NCI-H1930 (cell line): ENCODE measurements at regions not wholly inside any gene's neighbourhood (a gene's known extent, or its start where the extent isn't known, plus 50 kb on each side); places are given as distances from the start of the nearest gene placed in this dataset.

Source experiments
- DNase-seq, 2 experiments: peaks; one replicate each; lab custom pipeline; 2025; lab: John Stamatoyannopoulos, UW

DNA sequence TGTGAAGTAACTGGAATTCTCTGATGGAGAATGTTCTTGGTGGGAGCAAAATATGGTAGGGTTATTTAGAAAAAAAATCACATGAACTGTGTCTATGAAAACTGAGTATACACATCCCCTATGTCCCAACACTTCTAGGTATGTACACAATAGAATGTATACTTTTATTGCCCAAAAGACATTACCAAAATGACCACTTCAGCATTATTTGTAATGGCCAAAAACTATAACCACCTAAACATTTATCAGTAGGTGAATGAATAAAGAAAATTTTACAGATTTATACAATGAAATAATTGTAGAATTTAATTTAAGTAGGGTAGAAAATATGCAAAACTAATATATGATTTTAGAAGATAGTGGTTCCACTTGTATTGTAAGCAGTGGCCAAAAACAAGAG, 462.8 kb downstream of the KCNJ3 start:
- no peak for DNase-seq

DNA sequence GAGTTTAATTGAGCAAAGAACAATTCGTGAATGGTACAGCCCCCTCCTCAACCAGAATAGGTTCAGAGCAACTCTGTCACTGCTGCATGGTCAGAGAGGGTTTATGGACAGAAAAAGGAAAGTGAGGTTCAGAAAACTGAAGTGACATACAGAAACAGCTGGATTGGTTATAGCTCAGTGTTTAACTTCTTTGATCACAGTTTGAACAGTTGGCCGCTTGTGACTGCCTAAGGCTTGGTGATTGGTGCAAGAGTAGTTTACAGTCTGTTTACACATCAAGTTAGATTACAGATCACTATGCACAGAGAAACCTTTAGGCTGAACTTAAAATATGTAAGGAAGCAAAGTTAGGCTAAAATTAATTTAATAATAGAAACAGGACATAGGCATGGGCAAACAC, 459.2 kb downstream of the KCNJ3 start:
- no peak for DNase-seq

- no peak for DNase-seq
Observed at GRCh38 chr2:155157065-155157464, 458.6 kb downstream of the KCNJ3 start.

DNA sequence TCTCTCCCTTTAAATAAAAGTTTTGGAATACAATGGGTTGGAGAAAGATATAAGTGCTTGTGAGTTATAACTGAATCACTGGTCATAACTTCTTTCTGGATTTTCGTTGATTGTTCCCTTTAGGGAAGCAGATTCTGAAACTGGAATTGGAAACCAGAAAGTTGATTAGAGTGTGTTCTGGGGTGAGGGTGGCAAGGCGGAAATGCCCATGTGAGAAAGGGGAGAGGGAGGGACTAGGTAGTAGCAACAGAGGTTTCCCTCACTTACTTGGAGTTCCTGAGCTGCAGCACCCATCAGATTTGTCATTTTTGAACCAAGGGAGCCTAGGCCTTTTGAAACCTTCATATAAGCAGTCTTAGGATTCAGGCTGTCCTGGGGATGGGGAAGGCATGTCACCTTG, 453.4 kb downstream of the KCNJ3 start:
- DNase-seq, result no peak

GRCh38 chr2:155151472-155151871, 453.0 kb downstream of the KCNJ3 start:
- no peak for DNase-seq

DNA sequence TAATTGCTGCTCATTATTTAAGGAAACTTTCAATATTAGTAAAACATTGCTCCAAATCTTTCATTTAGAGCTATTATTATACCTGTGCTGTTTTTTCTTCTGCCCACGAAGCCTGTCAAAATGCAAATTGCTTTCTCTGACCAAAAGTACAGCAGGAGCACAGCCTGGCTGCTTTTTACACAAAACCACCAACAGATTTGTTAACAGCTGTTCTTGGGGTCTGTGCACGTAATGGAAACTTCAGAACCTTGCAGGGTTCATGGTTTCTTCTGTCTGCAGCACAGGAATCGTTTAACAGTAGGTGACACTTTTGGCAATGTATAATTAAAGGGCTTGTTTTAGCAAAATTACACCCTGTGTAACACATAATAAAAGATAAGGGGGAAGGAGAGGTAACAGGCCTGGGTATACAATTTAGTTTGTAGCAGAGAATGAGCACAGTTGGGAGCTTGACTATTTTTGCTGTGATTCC, 447.3 kb downstream of the KCNJ3 start:
- DNase-seq, result peak in 1 of 2 experiments; percentile 15

GRCh38 chr2:155141418-155141817, 442.9 kb downstream of the KCNJ3 start:
- DNase-seq, result no peak

GRCh38 chr2:155125585-155126230, 427.2 kb downstream of the KCNJ3 start:
- DNase-seq, result no peak

GRCh38 chr2:155115846-155116245, 417.4 kb downstream of the KCNJ3 start:
- no peak for DNase-seq

GRCh38 chr2:155111070-155111469, 412.6 kb downstream of the KCNJ3 start:
- DNase-seq, result no peak

GRCh38 chr2:155109527-155109926, 411.0 kb downstream of the KCNJ3 start:
- DNase-seq, result no peak

DNA sequence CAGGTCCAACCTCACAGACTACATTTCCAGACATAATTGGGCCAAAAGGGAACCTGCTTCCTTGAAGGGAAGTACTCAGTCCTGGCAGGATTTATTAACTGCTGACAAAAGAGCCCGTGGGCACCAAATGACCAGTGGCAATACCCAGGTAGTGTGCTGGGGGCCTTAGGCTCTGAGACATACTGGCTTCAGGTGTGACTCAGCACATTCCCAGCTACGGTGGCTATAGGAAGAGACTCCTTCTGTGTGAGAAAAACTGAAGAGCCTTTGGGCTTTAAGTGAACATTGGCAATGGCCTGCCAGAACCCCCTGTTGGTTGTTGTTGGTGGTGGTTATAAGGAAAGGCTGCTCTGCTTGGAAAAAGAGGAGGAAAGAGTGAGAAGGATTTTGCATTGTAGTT, 401.8 kb downstream of the KCNJ3 start:
- no peak for DNase-seq

DNA sequence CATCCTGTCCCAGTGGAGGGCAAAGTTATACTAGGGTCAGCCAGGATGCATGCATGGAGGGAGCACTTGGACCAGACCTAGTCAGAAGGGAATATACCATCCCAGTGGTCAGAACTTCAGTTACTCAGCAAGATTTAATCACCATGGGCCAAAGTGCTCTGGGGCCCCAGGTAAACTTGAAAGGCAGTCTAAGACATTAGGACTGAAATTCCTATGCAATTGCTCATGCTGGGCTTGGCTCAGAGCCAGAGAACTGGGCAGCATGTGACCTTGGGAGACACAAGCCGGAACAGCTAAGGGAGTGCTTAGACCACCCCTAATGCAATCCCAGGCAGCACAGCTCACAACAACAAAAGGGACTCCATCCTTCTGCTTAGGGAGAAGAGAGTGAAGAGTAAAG, 401.3 kb downstream of the KCNJ3 start:
- no peak for DNase-seq

GRCh38 chr2:155095613-155096012, 397.1 kb downstream of the KCNJ3 start:
- no peak for DNase-seq

DNA sequence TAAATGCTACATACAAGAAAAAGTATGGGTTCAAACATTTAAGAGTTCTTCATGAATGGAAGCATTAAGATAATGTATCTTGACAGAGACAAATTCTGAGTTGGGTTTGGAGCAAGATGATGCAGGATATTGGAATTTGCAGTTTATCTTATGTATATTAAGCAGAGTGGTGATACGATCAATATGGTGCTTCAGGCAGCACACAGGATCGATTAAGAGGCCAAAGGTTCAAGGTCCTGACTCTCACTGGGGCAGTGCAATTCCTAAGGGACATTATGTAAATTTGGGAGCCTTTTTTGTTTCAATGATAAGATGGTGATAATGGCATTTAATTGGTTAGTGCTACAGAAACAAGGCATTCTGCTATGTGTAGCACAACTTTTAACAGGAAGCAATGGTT, 381.9 kb downstream of the KCNJ3 start:
- no peak for DNase-seq

GRCh38 chr2:155070489-155070888, 372.0 kb downstream of the KCNJ3 start:
- no peak for DNase-seq

- no peak for DNase-seq
Observed at GRCh38 chr2:155062922-155063258, 364.4 kb downstream of the KCNJ3 start.

DNA sequence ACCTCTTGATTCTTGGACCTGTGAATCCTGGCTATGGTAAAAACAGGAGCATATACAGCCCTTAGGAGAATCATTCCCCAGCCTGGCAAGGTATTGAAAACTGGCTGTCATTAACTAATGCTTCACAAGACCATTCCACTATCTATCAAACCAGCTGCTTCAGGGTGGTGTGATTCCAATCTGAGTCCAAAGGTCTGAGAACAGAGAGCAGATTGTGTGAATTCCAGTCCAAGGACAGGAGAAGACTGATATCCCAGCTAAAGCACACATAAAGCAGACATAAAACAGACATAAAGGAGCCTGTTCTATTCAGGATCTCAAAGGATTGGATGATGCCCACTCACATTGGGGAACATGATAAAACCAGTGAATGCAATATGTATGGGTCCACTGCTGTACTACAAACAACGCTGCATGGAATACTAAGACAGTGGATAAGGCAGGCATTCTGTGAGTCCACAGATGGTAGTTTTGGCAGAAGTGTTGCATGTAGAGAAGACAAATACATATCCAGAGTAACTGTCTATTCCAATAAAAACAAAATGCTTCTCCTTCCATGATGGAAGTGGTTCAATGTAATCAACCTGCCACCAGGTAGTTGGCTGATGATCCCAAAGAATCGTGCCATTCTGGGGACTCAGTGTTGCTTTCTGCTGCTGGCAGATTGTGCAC, 363.9 kb downstream of the KCNJ3 start:
- no peak for DNase-seq

- DNase-seq, result no peak
Observed at GRCh38 chr2:155060896-155061295, 362.4 kb downstream of the KCNJ3 start.

DNA sequence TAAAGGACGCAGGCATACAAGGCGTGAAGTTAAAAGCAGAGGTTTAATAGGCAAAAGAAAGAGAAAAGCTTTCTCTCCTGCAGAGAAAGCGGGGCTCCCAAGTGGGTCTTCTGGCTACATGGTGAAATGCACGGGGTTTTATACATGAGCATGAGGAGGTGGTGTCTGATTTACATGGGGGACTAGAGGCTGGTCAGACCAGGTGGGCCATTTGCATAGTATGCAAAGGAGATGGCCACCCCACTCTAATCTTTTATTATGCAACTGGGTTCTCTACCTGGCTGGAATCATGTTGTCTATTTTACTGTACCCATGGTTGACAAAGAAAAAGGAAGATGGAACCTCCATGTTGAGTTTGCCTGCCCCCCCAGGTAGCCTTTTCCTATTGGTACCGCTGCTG, 356.2 kb downstream of the KCNJ3 start:
- no peak for DNase-seq

GRCh38 chr2:155043097-155043496, 344.6 kb downstream of the KCNJ3 start:
- no peak for DNase-seq

- DNase-seq, result no peak
Observed at GRCh38 chr2:155035308-155035707, 336.8 kb downstream of the KCNJ3 start.

DNA sequence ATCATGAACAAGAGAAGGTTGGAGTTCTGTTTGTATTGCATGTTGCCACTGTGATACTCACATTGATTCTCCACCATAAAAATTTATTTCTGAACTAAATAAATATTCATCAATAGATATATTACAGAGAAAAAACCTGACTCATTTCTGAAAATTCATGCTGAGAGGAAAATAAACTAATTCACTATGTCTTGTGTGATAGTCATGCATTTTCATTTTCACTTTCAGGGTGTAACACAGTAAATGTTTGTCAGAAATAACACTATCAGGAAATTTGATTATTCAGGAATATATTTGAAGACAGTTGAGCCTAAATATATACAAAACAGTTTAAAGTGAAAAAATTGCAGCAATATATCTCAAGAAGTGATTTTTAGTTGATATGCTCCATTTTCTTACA, 335.2 kb downstream of the KCNJ3 start:
- DNase-seq, result no peak

DNA sequence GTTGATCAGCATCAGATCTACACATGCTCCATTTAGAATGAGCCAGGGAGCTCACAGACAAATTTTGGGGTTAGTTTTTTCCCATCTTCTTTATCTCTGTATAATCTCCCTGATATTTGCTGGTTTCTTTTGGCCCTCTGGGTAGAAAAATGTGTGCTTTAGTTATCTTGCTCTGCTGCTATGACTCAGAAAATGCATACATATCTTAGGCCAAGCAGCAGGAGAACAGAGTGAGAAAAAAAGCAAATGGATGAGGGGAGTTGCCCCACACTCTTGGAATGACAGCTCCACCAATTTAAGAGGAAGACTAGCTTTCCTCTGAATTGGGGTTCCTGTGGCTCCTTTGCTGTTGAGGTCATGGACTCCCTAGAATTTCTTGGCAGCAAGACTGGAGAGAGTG, 331.8 kb downstream of the KCNJ3 start:
- DNase-seq, result no peak
